CD4-positive, alpha-beta T cell treated with Interleukin-10 for 1 hour (primary cell): ENCODE measurements at regions not wholly inside any gene's neighbourhood (a gene's known extent, or its start where the extent isn't known, plus 50 kb on each side); places are given as distances from the start of the nearest gene placed in this dataset.

Experiments
- DNase-seq: peaks from one replicate; pipeline ENCODE4 v3.0.0-alpha.2; 2020

DNA sequence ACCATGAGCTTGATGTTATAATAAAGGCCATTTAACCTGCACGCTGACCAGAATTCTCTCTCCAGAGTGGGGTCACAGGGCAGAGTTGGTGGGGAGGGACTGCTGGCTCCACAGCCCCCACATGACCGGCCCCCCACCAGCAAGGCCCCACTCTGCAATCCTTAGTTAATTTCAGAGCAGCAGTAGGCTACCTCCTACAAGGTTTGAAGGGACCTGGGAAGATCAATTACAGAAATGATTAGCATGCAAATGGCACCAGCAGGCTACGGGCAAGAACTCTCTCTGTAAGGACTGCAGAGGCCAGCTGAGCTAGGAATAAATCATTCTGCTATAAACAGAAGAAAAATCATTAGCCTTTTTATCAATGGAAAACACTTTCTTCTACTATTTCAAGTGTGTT, 135.3 kb downstream of the C1D start:
- DNase-seq: no peak

DNA sequence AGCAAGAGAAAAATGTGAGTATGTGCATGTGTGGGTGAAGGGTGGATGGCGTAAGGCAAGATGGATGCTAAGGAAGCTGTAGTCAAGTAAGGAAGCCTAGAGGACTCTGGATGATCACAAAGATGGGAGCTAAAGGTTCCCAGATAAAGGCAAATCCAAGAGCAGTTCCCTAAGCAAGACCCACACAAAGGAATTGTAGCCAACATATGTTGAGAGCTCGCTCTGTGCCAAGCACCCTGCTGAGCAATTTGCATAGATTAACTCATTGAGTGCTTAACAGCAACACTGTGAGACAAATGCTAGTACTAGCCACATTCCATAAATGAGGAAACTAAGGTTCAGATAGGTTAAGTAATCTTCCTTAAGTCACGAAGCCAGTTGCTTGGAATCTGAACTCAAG, 132.6 kb downstream of the C1D start:
- DNase-seq: no peak

DNA sequence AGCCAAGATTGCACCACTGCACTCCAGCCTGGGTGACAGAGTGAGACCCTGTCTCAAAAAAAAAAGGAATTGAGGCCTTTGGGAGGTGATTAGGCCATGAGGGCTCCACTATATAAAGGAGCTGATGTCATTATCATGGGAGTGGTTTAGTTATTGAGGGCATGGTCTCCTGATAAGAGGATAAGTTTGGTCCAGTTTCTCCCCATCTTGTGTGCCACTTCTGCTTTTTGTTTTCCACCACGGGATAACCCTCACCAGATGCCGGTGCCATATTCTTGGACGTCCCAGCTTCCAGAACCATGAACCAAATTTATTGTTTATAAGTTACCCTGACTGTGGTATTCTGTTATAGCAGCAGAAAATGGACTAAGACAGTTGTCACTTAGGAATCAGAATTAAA, 125.8 kb downstream of the C1D start:
- DNase-seq: no peak

DNA sequence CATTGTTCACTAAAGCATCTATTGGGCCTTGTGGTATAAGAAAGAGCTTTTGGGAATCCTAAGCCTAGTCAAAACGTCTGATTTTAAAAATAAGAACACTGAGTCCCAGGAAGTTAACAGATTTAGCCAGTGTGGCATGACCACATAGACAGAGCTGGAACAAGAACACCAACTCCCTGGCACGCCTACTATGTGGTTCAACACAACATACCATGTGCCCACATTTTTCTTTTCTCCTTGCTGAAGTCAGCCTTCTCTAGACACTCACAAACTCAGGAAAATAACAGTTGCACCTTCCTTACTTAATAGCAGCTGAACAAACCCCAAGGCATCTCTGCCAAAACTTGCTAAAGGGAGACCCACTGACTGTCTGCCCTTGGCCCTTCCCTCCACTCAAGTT, 124.8 kb downstream of the C1D start:
- no peak for DNase-seq

DNA sequence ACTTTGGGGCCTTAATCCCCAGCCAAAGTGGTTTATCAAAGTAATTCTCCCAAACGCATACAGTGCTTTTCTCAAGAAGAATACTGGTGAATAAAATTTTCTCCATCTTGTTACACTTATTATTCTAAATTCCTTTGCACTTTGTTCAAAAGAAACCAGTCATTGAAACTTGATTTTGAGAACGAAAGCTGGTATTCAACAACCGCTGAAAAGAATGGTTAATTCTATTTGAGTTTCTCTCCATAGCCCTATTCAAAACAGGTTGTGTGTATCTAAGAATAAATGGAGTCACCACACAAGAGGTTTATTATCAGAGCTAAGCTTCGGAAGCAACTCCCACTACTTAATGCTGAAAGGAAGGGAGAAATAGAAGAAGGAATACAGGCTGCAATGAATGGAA, 117.7 kb downstream of the C1D start:
- DNase-seq: no peak

DNA sequence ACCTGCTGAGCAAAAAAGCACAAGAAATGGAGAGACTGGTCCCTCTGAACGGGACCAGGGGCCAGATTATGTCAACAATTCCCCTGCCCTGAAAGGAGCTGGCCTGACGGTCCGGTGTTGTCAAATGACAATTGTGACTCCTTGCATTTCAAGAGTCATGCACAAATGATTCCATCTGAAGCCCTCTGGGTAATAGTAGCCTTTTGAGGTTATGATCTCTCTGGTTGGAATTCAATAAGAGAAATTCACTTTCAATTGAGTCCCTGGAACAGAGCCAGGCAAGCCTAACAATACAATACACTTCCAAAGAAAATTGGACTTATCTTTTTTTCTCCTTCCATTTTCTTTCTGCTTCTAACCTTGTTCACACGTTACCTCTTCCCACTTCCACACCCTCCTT, 116.9 kb downstream of the C1D start:
- no peak for DNase-seq

DNA sequence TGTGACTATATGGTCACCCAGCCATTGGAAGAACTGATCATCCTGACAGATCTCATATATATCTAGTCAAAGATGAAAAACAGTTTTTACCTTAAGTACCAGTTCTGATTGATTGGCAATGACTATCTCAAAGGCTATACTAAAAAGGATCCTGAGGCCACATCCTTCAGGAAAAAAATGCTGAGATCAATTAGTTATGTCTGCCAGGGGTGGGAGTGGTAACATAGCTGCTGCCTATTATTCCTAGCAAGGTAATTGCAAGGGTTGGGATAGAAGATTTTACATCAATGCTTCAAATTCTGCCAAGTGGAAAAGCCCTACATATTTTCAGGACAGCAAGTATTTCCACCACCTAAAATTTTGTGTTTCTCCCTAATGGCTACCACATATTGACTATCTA, 114.7 kb downstream of the C1D start:
- no peak for DNase-seq

DNA sequence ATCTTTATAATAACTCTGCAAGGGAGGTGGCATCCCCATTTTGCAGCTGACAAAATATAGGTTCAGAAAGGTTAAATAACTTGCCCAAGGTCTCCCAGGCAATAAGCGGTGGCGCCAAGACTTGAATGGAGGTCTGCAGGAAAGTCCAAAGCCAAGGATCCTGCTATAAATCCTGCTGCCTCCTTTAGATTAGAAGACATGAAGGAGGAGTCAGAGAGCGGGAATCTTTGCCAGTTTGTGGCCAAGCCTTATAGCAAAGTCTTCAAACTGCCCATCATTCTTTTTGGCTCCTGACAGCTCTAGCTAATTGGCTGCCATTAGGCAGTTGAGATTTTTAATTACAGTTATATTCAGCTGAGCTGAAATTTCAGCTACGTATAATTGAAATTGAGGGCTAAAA, 114.3 kb downstream of the C1D start:
- no peak for DNase-seq

DNA sequence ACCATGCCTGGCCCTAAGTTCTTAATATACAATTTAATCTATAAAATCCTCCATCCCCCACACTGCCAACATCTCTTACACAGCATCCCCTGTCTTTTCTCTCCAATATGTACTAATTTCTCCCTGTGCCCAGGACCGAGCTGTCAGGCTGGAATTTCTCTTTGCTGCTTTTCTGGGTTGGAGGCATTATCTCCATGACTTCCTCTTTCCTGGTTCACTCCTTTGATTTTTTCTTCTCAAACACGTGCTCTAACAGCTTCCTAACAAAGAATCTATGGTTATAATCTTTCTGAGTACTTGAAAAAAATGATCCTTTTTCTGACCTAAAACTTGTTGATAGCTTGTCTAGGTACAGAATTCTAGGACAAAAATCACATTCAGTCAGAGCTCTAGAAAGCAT, 112.8 kb downstream of the C1D start:
- no peak for DNase-seq

DNA sequence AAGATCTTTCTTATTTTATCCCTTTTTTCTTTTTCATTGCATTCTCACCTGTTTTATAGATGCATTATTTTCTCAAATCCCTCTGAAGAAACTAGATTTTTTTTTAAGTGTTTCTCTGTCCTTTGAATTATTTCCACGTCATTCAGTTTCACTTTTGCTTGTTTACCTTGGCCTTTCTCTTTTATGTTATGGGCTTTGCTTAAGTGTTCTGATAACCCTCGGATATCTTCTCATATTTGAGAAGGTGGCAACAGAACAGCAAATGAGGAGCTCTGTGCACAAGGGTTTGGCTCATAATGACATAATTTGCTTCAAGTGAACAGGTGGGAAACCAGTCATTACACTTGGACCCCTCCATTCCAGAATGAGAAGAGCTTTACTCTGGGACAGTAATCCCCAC, 111.9 kb downstream of the C1D start:
- DNase-seq: no peak

DNA sequence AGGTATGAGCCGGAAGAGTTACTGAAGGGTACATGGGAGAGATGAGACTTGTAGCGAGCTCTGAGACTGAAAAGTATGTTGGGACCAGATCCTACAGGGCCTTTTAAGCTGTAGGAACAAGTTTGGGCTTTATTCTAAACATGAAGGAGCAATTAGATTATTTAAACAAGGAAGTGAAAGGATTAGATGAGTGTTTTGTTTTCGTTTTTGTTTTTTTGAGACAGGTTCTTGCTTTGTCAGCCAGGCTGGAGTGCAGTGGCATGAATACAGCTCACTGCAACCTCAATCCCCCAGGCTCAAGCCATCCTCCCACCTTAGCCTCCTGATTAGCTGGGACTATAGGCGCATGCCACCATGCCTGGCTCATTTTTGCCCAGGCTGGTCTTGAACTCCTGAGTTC, 110.7 kb downstream of the C1D start:
- DNase-seq: no peak

DNA sequence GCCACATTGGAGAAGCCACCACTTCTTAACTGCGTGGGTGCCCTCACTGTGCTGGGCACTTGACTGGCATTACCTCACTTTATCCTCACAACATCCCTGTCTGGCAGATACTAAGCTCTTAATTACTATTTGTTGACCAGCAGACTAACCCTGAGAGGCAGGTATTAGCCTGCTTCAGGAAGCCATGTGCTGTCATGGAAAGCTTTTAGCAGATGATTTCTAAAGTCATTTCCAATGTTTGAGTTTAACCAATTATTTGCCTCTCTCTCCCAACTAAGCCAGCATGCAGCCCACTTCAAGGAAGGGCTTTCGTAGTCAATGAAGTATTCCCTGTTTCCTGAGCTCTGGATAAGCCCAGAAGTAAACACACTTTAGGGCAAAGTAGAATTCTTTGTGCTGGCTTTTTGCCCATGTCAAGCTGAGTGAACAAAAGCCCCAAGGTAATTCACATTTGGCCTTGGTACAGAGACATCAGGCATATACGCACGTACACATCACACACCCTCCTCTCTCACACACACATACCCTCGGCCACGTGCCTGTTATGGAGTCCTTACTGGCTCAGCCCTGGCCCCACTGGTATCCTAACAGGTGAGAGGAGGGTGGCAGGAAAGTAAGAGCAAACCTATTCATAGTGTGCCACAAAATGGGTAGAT, 108.6 kb downstream of the C1D start:
- DNase-seq: no peak

DNA sequence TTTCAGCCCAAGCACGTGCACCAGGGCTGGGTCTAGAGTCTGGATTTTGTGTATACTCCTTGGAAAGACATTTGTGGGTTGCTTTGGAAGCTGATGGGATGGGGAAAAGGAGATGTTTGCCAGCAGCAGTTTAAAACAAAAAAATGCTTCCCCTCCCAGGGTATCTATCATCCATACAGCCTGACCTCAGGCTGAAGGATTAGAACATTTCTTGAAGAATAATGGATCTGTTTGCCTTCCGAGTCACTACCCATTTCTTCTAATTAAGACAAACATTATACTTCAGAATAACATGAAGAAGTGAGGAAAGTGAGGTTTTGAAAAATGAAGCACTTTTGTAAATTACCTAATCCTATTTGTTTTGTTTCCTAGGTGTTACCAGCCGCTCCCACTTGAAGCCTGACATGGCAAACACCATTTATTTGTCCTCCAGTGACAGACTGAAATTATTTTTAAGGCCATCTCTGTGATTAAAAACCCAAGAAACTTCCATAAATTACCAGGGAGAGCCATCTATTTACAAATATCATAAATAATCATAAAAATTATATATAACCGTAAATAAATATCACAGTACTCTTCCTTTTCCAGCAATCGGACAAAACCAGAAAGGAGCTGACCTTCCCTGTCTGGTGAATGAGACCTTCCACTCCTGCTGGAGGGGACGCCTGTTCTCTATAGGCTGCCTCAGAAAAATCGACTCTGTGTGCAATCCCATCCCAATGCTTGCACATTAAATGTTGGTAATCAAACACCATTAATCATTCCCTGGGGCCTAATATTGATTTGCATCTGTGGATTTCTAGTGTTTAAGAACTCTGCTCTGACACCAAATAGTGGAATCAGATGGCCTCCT, 106.8 kb downstream of the C1D start:
- no peak for DNase-seq

DNA sequence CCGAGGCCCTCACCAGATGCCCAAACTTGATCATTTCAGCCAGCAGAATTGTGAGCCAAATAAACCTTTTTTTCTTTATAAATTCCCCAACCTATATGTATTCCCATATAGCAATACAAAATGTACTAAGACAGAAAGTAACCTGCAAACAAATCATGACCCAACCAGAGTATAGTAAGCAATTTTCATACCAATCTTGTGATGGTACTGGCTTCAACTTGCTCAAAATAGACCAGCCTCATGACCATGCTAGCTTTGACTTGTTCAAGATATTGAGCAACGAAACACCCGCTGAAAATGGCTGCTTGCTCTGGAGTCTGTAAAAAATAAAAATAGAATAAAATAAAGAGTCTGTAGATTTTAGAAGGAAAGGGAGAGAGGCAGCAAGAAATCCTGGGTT, 97.6 kb downstream of the C1D start:
- no peak for DNase-seq

DNA sequence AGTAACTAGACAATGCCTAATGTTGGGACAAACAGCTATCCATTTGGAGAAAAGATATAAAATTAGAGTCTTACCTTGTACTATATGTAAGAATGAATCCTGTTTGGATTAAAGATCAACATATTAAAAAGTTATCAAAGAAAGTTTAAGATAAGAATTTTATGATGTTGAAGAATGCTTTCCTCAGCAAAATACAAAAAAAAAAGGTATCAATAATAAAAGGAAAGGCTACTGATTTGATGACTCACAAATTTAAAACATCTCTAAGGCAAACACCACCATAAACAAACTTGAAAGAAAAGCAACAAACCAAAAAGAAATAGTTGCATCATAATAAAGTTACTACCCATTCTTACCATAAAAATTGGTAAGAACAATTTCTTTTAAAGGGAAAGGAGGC, 92.7 kb downstream of the C1D start:
- no peak for DNase-seq

DNA sequence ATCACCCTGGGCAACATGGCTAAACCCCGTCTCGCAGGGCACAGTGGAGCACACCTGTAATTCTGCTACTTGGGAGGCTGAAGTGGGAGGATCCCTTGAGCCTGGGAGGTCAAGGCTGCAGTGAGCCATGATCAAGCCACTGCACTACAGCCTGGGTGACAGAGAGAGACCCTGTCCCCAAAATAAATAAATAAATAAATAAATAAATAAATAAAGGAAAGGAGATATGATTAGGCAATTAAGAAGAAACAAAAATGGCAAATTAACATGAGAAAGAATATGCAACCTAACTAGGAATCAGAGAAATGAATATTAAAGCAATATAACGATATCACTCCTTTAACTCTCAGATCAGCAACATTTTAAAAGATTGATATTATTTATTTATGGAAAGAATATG, 92.3 kb downstream of the C1D start:
- no peak for DNase-seq

DNA sequence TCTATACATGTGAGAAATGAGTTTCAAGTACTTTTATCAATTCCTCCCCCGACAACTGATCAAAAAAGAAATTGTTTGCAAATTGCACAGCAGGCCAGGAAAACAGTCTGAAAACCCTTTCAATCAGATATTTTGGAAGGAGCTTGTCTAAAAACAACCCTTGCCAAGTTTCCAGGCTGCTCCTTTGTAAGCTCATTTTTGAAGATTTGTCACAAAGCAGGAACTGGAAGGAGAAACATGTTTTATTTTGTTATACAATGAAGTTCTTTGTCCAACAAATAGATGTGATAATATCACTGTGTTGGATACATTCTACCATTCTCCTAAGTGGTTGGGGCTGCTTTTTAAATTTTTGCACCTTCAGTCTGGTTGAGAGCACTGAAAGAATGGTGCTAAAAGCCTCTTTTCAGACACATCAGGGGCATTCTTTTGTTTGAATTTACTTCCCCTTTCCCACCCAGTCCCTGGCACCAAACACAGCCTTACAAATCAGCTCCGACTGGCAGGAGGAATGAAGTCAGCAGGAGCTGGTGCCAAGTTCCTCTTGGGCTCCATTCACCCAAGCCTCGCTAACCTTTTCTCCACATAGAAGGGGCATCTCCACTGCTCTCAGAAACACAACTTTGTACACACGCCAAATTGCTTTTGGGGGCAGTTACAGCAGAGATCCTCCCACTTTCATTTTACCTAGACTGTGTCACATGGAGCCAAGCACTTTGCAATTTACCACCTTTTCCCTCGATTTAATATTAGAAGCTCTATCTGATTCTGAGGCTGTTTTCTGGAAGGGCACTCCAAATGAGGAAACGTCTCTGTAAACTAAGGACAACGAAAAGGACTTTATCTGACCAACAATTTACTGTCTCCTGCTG, 88.0 kb downstream of the C1D start:
- no peak for DNase-seq

DNA sequence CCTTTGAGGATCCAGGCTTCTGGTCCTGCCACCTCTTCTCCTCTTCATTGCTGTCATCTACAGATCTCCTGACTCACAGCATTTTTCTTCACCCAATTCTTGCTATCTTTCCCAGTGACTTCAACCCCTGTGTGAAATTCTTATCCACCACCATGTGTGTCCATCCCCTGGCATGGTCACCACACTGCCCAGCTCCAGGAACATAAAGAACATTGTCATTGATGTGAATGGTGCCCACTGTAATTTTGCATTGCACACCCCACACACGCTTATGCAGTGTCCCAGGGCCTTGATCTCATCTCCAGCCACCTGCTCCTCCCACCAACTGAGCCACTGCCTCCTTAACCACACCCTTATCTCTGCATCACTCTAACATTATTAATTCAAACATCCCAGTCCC, 85.3 kb downstream of the C1D start:
- no peak for DNase-seq

DNA sequence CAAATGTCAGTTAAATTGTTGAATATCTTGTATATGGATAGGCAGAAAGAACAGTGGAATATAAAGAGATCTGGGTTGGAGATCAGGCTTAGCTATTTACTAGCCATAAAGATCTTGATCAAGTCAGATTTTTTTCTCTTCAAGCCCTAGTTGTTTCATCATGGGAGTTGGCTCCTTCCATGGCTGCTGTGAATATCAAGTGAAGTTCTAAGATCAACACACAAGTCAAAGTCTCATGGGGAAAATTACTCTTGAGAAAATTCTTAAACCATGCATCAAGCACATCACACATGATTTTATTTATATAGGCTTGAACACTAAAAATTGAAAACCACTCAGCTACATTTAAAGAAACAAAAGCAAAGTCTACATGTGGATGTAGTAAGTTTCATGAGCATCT, 79.8 kb downstream of the C1D start:
- DNase-seq: no peak

DNA sequence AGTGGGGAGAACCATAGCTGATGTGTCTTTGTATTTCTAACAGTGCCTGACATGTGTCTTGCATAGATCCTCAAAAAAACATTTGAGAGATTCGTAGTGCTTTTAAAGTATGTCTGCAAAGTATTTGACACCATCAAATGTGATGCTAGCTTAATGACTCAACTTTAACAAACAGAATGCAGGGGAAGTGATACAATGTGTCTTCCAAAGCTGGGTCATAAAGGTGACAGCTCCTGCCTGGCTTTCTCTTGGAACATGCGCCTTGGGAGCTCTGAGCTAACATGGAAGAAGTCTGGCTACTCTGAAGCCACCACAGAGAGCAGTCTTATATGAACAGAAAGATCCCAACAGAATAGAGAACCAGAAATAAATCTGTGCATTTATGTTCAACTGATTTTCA, 78.2 kb downstream of the C1D start:
- no peak for DNase-seq

DNA sequence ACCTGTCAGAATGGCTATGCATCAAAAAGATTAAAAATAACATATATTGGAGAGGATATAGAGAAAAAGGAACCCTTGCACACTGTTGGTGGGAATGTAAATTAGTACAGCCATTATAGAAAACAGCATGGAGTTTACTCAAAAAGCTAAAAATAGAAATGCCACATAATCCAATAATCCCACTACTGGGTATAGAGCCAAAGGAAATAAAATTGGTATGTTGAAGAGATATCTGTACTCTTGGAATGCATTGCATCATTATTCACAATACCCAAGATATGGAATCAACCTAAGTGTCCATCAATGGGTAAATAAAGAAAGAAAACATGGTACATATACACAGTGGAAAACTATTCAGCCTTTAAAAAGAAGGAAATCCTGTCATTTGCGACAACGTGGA, 77.2 kb downstream of the C1D start:
- DNase-seq: no peak

DNA sequence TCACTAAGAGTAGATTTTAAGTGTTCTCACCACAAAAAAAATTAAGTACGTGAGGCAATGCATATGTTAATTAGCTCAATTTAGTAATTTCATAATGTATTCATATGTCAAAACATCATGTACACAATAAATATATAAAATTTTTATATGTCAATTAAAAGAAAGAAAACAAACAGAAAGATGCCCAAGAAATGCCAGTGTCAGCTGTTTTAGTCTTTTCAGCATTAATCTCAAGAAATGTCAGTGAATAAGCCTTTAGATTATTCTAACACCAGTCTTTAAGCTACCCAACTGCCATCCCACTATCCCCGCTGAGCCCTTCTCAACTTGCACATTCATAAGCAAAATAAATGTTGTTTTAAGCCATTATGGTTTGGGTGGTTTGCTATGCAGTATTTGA, 76.5 kb downstream of the C1D start:
- DNase-seq: no peak
